HFFc6 (cell line): ENCODE measurements at regions not wholly inside any gene's neighbourhood (a gene's known extent, or its start where the extent isn't known, plus 50 kb on each side); places are given as distances from the start of the nearest gene placed in this dataset.

Experiments
- DNase-seq: peaks from one replicate; pipeline ENCODE4 v3.0.0-alpha.2; 2018
- H3K27ac Mint-ChIP-seq: 2 replicates; pipeline ENCODE4 v1.8.0; 2020; ENCODE audit warnings: mild to moderate bottlenecking, mixed read lengths
- H3K27me3 Mint-ChIP-seq: 2 replicates; pipeline ENCODE4 v1.8.0; 2021; ENCODE audit warnings: mild to moderate bottlenecking, moderate library complexity, mixed read lengths; ENCODE audit not compliant: insufficient read depth
- H3K36me3 Mint-ChIP-seq: 2 replicates; pipeline ENCODE4 v1.8.0; 2021; ENCODE audit warnings: low read depth, mixed read lengths
- H3K4me1 Mint-ChIP-seq: 2 replicates; pipeline ENCODE4 v1.8.0; 2020; ENCODE audit warnings: low read depth, mixed read lengths
- H3K4me3 Mint-ChIP-seq: 2 replicates; pipeline ENCODE4 v1.8.0; 2020; ENCODE audit warnings: mild to moderate bottlenecking, moderate library complexity, mixed read lengths
- H3K9me3 Mint-ChIP-seq: 2 replicates; pipeline ENCODE4 v1.8.0; 2020; ENCODE audit warnings: mild to moderate bottlenecking, mixed read lengths
- CTCF ChIP-seq: fragments of 200-600 bp; sonication (generic); IDR thresholded peaks from 2 replicates; pipeline ENCODE4 v1.5.0; 2021; ENCODE audit warnings: antibody characterized with exemption, mild to moderate bottlenecking

GRCh38 chr7:121486590-121486989, 90.5 kb upstream of the FAM3C start:
- Mint-ChIP-seq H3K4me1 (peaks cover 38% of the 10 kb centered on the region; the same call in 1 of the 2 replicates), H3K4me3 (no peak overlapping the region), H3K27ac (no peak overlapping the region), H3K36me3 (no peaks in the 10 kb centered on the region), H3K9me3 (no peaks in the 10 kb centered on the region), H3K27me3 (peaks cover 12% of the 10 kb centered on the region)
- TF ChIP-seq CTCF = no peak
- DNase-seq = no peak

GRCh38 chr7:121485467-121486243, 89.5 kb upstream of the FAM3C start:
- peak overlapping the region; percentile 15; the same call in 1 of the 2 replicates for H3K27ac Mint-ChIP-seq
- H3K9me3 Mint-ChIP-seq = no peaks in the 10 kb centered on the region
- peaks cover 9% of the 10 kb centered on the region for H3K27me3 Mint-ChIP-seq
- no peak for DNase-seq
- no peaks in the 10 kb centered on the region for H3K36me3 Mint-ChIP-seq
- no peak for TF ChIP-seq CTCF
- H3K4me1 Mint-ChIP-seq = peaks cover 43% of the 10 kb centered on the region
- no peak overlapping the region; the same call in 1 of the 2 replicates for H3K4me3 Mint-ChIP-seq

GRCh38 chr7:121484089-121484763, 88.1 kb upstream of the FAM3C start:
- no peaks in the 10 kb centered on the region for H3K36me3 Mint-ChIP-seq
- no peaks in the 10 kb centered on the region for H3K9me3 Mint-ChIP-seq
- peaks cover 7% of the 10 kb centered on the region for H3K27me3 Mint-ChIP-seq
- no peak overlapping the region for H3K27ac Mint-ChIP-seq
- TF ChIP-seq CTCF = no peak
- H3K4me1 Mint-ChIP-seq = peaks cover 54% of the 10 kb centered on the region
- no peak overlapping the region for H3K4me3 Mint-ChIP-seq
- no peak for DNase-seq

- H3K27ac Mint-ChIP-seq = no peak overlapping the region
- no peaks in the 10 kb centered on the region for H3K9me3 Mint-ChIP-seq
- H3K36me3 Mint-ChIP-seq = no peaks in the 10 kb centered on the region
- no peak for DNase-seq
- no peaks in the 10 kb centered on the region; the same call in 1 of the 2 replicates for H3K27me3 Mint-ChIP-seq
- H3K4me1 Mint-ChIP-seq = peaks cover 36% of the 10 kb centered on the region
- no peak for TF ChIP-seq CTCF
- peak overlapping the region; percentile 62; the same call in 1 of the 2 replicates for H3K4me3 Mint-ChIP-seq
These were observed 84.6 kb upstream of the FAM3C start for GRCh38 chr7:121480566-121481335.

GRCh38 chr7:121480058-121480457, 84.0 kb upstream of the FAM3C start:
- H3K27ac Mint-ChIP-seq = peak overlapping the region; percentile 30; the same call in 1 of the 2 replicates
- H3K4me3 Mint-ChIP-seq = peak overlapping the region; percentile 62; the same call in 1 of the 2 replicates
- no peaks in the 10 kb centered on the region; the same call in 1 of the 2 replicates for H3K27me3 Mint-ChIP-seq
- H3K36me3 Mint-ChIP-seq = no peaks in the 10 kb centered on the region
- H3K9me3 Mint-ChIP-seq = no peaks in the 10 kb centered on the region
- no peak for DNase-seq
- TF ChIP-seq CTCF = no peak
- peaks cover 30% of the 10 kb centered on the region for H3K4me1 Mint-ChIP-seq
